GM12875 (cell line): ENCODE measurements at regions not wholly inside any gene's neighbourhood (a gene's known extent, or its start where the extent isn't known, plus 50 kb on each side); places are given as distances from the start of the nearest gene placed in this dataset.

Experiments
- H3K4me3 ChIP-seq: one replicate; pipeline ENCODE4 v1.5.1; 2011; ENCODE audit warnings: low read depth, low read length, control low read depth
- CTCF ChIP-seq: IDR thresholded peaks from 2 replicates; pipeline ENCODE4 v1.5.1; 2011; ENCODE audit warnings: low read depth, mild to moderate bottlenecking, control low read depth, inconsistent platforms, low read length, moderate library complexity, borderline replicate concordance; ENCODE audit not compliant: insufficient read depth

GRCh38 chr2:150160058-150160457 lies 327.4 kb downstream of the RND3 start:
- TF ChIP-seq CTCF: no peak
- H3K4me3 ChIP-seq: no peak overlapping the region

- TF ChIP-seq CTCF: no peak
- no peak overlapping the region for H3K4me3 ChIP-seq
Observed at GRCh38 chr2:150159300-150159699, 328.2 kb downstream of the RND3 start.

GRCh38 chr2:150156876-150157275 lies 330.6 kb downstream of the RND3 start:
- TF ChIP-seq CTCF: no peak
- no peak overlapping the region for H3K4me3 ChIP-seq

GRCh38 chr2:150156415-150156814 lies 331.1 kb downstream of the RND3 start:
- no peak overlapping the region for H3K4me3 ChIP-seq
- no peak for TF ChIP-seq CTCF

GRCh38 chr2:150154308-150154797 lies 333.1 kb downstream of the RND3 start:
- H3K4me3 ChIP-seq: no peak overlapping the region
- no peak for TF ChIP-seq CTCF

- no peak for TF ChIP-seq CTCF
- H3K4me3 ChIP-seq: no peak overlapping the region
Observed at GRCh38 chr2:150153646-150154307, 333.7 kb downstream of the RND3 start.

- H3K4me3 ChIP-seq: no peak overlapping the region
- TF ChIP-seq CTCF: no peak
Observed at GRCh38 chr2:150152230-150152629, 335.2 kb downstream of the RND3 start.
